ENCODE measurements at regions not wholly inside any gene's neighbourhood (a gene's known extent, or its start where the extent isn't known, plus 50 kb on each side); places are given as distances from the start of the nearest gene placed in this dataset.

DNA sequence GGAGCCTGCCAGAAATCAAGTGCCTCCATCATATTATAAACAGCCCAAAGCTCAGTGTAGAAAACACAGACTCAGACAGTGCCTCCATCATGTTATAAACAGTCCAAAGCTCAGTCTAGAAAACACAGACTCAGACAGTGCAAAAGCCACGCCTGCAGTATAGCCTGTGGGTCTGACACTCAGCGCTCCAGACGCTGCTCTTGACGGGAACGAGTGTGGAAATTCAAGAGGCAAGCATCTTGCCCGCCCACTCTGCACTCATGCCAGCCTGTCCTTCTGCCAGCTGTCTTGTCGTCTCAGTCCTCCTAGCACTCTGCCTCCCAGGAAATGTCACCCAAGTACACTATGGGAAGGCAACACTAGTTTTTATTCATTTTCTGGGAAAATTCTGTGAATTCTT, 274.2 kb upstream of the CDH4 start:
- no peak for DNase-seq

DNA sequence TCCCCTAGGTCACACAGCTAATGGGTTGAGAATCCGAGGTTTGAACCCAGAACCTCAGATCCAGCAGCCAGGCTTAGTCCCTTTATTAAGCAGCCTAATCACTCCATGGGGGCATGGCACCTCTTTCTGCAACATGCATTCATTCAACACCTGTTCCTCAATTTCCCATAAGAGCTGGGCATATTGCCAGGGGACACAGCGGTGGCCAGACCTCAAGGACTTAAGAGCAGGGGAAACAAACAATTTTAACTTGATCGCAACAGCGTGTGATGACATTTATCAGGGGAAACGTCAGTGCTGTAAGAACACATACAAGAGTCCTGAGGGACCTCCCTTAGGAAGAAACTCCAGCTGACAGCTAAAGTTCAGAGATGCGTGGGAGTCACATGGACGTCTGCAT, 267.4 kb upstream of the CDH4 start:
- no peak for DNase-seq

DNA sequence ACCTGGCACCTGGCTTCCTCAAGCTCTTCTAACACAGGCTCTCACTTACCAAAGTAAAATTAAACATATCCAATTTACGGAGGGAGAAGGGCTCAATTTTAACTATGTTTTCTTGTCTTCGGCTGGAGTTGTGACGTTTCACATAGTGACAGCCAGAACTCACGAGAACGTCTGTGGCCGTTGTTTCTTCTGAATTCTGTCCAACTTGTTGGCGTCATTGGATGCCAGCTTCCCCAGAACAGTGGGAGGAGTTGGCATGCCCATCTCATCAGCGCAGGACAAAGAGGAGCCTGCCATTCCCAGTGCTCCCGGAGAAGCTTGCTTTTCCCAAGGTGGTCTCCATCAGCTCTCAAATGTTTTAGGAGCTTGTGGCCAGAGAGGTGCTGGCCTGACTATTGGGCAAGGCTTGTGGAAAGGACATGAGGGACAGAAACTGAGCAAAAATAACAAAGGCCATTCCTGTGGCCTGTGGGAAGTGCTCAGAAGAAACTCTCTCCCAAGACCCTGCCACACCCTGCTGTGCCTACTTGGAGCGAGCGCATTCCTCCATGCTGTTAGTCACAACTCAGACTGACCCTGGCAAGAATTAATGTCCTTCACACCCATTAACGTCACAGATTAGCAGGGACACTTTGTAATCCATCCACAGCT, 265.4 kb upstream of the CDH4 start:
- DNase-seq = no peak

DNA sequence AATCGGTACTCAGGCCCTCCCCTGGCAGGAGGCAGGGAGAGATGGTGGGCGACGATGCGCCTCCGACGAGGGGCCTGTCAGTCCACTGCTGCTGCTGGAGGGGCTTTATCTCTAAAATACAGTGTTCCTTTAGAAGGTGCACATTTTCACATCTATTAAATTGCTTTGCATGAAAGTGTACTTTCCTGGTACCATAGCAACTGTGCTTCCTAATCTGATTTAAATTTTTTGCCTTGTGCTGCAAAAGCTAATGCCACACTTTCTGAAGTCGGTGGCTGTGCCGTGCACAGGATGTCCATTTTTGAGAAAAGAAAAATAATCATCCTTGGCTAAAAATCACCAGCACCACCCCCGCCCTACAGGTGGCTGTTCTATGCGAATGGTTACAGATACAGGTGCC, 262.0 kb upstream of the CDH4 start:
- no peak for DNase-seq

DNA sequence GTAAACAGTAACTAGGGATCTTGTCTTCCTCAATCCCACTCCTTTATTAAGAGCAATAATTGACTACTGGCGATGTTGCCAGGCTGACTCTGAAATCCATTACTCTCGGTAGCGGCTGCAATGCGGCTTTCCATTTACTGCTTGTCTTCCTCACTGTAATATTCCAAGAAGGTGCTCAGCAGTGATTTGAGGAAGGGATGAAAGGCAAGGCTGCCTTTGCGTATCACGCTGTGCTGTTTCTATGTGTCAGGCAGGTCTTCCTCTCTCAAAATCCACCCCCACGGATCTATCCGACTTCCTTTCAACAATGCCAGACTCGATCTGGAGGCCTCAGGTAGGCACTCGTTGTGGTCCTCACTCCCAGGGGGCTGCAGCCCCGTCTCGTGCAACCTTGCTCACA, 261.4 kb upstream of the CDH4 start:
- DNase-seq = no peak

DNA sequence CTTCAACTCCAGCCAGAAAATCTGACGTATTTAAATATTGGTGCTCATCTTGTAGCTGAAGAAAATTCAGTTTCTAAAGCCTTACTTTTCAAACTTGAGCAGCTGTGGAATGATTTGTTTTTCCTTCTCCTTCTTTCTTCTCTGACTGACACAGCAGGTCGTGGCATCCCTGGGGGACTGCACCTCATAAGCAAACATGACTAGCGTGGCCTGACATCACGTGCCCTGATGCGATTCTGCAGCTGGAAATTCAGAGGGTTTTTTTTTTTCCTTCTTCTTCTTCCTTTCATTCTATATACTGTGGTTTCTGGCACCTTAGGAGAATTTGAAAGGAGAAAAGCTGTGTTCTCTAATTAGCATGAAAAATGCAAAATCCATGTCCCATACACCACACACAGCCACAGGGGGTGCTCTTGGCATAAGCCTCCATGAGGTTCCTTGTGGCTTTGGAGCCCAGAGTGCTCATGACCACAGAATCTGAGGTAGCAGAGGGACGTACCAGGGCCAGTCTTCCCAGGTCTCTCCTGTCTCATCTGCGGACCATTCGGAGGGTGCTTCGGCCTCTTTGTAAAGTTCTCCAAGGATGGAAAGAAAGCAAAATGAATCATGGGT, 258.5 kb upstream of the CDH4 start:
- no peak for DNase-seq

DNA sequence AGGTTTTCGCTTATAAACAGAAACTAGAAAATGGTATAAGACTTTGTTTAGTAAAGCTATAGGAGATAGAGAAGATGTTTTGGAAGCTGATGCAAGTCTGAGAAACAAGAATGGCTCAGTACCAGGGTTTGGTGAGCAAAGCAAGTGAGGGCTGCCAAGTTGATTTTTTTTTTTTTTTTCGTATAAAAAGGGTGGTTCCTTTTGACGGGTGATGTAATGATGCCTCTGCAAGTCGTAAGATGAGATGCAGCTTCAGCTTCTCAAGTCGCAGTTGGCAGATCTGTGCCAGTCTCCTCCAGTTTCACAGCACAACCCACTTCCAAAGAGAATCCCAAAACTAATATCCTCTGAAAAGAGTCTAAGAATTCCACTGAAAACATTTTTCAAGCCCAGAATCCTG, 252.8 kb upstream of the CDH4 start:
- DNase-seq = no peak

DNA sequence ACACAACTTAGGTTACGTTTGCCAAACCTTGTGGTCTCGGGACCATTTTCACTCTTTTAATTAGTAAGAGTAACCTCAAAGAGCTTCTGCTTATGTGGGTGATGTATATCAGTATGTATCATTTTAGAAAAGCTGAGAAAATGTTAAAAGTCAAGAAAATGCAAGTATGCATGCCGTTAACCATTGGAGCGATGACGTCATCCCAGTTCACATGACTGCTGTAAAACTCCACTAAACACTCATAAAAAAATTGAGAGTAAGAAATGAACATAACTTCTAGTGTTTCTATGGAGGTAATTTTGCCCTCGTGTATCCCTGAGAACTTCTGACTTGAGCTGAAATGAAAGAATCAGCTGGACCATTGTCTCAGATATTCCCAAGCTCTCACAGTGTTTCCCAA, 250.0 kb upstream of the CDH4 start:
- DNase-seq = no peak

DNA sequence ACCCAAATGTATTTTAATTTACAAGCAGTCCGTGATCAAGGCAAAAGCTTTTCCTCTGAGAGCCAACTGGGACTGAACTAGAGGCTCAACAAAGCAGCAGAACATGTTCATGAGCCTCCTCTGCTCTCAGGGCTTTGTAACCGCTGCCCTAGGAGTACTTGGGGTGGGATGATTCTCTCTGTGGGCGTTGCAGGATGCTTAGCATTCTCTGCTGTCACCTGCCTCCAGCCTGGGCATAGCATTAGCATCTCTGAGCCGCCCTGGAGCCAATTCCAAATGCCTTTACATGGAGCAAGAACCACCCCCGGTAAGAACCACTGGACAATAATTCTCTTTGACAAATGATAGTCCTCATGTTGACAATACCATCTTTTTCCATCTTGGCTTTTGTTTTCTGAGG, 237.6 kb upstream of the CDH4 start:
- DNase-seq = no peak

DNA sequence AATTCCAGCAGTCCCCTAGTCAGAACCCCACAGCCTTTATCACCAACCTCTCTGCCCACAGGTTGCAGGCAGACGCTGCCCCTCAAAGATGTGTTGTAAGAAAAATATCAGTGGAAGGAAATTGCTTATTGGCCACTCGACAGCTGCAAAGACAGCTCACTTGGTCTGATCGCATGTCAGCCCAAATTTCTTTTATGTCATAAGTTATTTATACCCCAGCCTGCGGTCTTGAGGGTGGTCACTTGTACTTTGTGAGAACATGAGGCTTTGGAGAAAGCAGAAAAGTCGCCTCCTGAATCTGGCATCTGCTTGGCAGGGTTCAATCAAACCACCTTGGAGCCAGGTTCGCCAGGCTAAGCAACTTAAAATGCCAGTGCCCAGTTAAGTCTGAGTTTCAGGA, 236.5 kb upstream of the CDH4 start:
- no peak for DNase-seq

DNA sequence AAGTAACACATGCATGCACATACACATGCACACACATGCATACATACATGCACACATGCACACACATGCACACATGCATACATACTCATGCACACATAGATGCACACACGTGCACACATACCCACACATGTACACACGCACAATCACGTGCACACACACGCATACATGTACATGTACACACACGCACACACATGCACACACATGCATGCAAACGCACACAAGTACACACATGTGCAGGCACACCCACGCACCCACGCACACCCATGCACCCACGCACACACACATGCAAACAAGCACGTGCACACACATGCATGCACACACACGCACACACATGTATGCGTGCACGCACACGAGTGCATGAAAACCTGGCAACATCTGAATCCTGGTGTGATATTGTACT, 232.7 kb upstream of the CDH4 start:
- no peak for DNase-seq

DNA sequence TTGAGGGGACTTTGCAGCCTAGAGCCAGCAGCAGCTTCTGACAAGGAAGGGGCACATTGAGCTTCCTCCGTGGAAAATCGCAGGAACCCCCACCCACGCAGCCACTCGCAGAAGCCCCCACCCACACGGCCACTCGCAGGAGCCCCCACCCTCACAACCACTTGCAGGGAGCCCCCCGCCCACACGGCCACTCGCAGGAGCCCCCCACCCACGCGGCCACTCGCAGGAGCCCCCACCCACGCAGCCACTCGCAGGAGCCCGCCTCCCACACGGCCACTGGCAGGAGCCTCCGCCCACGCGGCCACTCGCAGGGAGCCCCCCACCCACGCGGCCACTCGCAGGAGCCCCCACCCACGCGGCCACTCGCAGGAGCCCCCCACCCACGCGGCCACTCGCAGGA, 228.4 kb upstream of the CDH4 start:
- no peak for DNase-seq

DNA sequence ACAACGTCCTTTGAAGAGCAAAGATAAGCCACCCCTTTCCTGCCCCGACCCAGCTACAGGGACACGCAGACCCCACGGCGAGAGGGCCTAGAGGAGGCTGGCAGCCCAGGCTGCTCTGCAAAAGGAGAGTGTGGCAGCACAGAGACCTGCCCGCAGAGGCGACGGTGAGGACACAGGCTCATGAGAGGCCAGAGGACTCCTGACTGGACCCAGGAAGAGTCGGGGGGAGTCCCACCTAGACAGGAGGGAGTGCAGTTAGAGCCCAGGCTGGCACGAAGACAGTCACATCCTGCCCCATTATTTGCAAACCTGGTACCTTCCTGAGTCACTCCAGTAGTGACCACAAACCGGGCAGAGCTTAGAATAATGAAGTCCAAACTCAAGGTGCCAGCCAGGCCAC, 227.7 kb upstream of the CDH4 start:
- DNase-seq = no peak

DNA sequence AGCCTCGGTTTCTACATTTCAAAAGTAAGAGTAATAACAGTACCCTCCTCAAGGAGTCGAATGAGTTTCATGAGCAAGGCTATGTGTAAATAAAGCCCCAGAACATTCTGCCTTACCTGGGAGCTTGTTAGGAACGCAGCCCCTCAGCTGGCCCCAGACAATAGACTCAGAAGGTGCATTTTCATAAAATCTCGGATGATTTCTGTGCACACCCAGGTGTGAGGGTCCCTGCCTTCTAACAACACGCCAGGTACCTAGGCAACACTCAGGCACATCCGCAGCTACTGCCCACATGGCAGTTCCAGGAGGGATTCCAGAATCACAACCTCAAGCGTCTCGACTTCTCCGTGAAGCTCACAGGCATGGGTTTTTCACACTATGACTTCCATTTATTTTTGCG, 226.5 kb upstream of the CDH4 start:
- DNase-seq = no peak

DNA sequence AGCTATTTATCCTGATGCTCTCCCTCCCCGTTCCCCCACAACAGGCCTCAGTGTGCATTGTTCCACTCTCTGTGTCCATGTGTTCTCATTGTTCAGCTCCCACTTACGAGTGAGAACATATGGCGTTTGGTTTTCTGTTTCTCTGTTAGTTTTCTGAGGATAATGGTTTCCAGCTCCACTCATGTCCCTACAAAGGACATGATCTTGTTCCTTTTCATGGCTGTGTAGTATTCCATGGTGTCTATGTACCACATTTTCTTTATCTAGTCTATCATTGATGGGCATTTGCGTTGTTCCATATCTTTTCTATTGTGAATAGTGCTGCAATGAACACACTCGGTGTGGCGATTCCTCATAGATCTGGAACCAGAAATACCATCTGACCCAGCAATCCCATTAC, 225.9 kb upstream of the CDH4 start:
- no peak for DNase-seq

DNA sequence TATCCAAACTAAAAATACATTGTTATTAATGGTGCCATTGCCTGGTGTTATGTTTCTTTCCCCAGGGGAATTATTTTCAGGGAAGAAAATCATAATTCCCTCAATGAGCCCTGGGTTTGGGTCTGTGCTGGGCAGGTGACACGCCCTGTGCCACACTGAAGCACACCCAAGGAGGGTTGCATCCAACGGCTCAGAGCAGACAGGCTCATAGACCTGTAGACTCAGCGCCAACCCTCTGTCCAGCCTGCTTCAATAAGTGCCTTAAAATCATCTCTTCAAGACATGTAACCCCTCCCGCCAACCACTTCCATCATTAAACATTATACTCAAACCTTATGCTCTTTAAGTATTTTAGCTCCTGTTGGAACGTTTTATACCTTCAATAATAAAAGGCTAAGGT, 225.3 kb upstream of the CDH4 start:
- no peak for DNase-seq

DNA sequence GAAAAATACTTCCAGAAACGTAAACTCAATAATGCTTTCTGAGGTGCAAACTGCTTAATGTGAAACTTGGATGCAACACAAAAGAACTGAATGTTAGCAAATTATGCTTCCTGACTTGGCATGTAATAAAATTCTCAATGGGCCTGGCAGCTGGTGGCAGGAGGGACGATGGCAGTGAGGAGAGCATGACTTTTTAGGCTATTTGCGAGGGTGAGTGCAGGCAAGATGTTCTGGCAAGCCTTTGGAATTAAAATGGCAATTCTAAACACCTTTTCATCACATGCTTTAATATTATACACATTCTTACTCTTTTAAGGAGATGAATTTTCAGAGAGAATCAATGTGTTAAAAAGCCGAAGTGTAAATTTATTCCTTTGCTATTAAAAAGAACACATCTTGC, 224.8 kb upstream of the CDH4 start:
- DNase-seq = no peak

DNA sequence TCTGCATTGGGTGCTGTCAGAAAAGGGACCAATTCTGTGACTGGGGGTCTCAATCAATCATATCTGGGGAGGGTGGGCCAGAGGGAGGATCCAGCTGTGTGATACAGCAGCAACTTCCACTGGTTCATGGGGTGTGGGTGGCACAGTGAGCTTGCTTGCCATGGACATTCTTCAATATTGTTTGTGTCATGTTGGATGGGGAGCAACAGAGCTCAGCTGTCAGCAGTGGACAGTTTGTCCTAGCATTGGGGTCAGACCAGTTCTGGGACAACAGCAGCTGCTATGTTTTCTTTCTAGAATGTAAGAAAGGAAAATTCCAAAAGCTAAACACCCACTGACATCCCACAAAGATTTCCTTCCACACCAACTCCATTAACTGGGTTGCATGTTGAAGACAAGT, 221.9 kb upstream of the CDH4 start:
- DNase-seq = no peak

DNA sequence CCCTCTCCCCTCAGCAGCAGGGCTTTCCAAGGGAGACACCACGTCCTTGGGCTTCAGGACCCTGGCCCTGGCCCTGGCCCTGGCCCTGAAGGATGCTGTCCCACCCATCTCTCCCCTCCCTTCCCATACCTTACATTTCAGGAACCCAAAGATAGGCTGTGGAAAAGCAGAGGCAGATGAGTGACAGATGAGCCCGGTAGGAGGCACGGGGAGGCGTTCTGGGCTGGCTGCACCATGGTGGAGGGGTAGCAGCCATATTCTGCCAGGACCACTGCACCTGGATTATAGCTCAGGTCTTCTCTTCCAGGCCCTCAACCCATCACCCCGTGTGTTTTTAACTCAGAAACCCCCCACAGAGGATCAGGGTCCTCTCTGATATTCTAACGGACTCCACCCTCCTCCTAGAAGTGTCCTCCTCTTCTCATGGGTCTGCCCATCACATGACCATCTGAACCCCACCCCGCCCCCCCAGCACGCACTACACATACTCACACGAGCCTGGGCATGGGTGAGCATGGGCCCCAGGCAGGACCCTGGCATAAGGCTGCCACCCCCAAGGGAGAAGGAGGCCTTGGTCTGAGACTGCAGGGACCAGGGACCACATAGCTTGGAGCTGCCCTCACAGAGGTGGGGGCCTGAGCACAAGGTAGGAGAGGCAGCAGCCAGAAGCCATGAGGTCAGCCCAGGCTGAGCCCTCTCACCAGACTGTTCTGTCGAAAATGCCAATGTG, 220.8 kb upstream of the CDH4 start:
- DNase-seq = no peak

DNA sequence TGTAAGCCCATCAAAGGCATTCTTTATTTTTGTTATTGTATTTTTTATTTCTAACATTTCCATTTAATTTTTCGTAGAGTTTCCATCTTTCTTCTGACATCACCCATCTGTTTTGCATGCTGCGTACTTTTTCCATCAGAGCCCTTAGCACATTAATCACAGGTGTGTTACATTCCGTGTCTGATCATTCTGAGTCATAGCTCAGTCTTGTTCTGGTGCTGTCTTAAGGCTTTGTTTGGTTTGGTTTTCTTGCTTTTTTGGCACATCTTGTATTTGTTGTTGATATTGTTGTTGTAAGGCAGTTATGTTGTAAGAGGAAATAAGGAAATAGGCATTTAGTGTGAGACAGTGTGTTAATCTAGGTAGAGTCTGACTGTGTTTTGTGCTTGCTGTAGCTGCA, 214.6 kb upstream of the CDH4 start:
- DNase-seq = no peak

DNA sequence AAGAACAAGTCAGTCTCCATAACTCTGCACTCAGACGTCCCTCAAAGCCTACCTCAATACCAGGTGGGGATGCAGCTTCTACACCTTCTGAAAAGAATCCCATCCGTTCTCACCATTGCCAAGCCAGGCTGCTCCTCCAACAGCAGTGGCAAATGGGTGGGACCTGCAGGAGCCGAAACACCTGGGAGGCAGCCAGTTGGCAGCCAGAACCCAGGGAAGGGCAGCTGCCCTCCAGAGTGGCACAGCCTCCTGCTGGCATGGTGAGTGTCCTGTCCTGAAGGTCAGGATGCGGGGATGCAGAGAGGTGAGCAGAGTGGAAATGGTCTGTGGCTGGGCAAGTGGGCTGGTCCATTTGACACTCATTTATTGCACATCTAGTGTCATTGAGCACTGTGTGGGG, 210.6 kb upstream of the CDH4 start:
- DNase-seq = no peak

DNA sequence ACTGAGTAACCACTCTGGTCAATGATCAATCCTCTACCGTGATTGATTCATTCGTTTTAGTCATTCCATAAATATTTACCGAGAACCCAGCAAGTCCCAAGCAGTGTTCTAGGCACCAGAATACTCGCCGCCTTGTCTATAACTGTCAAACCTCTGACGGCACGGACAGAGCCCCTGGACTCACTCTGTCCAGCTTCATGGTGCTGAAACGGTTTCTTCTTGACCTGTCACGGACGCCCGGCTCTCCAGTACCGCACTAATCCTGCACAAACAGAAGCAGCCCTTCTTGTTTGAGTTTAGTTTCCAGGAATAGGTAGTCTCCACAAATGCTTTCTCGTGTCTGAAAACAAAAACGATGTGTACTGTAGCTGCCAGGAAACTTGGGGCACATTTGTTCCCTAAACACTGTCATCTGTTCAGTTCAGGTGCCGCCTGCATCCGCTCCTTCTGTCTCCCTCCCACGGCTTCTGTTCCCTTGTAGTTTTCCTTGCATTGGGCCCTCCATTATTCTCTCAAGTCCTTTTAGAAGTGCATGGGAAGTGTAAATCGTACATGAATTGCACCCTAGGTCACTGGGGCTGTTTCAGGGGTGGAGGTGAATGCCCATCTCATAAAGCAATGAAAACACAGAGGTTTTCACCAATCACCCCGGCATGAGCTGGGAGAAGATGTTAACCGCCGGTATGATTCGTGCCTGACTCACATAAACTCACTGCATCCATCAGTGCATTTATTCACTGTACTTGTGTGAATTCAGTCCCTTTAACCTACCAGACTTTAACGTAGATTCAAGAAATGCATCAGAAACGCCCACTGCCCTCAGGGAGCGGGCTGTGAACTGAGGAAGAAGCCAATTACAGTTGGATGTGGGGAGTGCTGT, 209.3 kb upstream of the CDH4 start:
- no peak for DNase-seq

DNA sequence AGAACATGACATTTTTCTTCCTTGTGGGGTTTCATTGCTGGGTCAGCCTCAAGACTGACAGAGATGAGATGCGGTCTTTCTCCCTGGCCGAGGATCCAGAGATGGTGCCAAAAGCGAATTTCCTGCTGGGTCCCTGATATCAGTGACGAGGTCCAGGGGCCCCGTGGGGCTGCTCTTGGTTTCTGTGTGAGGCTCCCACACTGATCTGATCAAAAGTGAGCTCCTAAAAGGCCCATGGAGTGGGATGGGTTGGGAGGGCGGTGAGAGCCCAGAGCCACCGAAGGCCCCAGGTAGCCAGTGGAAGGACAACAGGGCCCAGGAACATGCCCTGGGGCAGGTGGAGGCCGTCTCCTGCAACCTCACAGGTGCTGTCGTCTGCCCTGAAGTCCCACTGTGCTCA, 208.4 kb upstream of the CDH4 start:
- no peak for DNase-seq

DNA sequence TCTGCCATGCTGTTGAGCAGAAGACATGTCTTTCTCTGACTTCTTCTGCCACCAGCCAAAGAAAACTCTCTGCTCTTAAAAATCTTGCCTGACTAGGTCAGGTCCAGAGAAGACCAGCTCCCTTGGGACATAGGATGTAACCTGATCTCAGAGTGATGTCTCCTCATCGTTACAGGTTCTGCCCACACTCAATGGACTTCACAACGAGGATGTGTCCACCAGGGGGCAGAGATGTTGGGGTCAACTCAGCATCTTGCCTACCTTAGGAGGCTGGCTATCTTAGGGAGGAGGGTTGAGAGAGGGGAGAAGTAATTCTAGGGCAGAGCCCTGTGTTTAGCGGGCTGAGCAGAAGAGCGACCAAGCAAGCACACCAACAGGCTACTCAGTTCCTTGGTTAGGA, 207.6 kb upstream of the CDH4 start:
- no peak for DNase-seq
